ENCODE measurements at regions not wholly inside any gene's neighbourhood (a gene's known extent, or its start where the extent isn't known, plus 50 kb on each side); places are given as distances from the start of the nearest gene placed in this dataset.
"Not testable (repeated sequence)": the region's sequence is repeated elsewhere in the genome, so short reads cannot be mapped to it uniquely, and the experiment has no call there.

DNA sequence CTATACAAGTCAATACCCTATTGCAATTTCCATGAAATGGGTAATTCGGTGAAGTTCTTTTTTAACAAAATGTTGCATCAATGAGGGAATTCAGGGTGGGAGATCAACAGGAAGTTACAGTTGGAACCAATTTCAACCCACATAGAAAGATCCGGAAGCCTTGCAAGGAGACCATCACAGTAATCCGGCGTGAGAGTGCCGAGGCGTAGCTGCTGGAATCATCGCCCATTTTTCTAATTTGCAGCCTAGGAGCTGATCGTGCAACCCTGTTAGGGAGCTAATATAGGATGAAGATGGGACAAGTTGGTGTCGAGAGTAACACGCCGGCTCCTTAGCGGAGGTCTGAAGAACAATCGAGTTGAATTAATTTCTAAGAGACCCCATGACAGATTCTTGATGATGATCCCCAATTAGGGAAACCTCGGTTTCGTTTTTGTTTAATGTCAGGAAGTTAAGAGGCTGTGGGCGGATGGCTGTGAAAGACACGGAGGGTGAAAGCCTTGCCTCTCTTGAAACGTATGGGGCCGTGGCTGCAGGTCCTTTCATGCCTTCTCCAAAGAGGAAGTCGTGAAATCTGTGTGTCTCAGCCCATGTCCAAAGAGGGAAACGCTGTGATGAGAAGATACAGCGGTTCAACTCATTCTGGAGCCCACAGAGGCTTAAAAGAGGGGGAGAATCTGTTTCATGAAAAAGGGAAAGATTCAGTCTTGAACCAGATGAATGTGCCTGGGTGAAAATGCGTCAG, 51.2 kb upstream of the CARD11 start:
- DNase-seq (ENCODE audit: low read depth): no peak

DNA sequence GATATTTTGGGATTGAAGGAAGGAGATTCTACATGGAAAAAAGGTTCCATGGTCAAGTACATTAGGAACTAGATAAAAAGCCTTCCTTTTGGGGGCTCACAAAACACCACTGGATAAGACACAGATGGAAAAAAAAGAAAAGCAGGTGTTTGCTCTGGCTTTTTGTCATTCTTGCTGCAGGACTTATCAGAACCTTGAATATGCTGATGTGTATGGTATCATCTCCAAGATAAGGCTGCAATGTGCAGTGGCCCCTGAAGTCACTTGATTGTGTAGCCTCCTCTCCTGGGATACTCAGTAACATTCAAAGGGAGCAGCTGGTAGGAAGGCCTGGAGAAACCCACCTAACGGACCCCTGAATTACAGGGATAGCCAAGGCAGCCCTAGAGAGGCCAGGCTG, 54.1 kb upstream of the CARD11 start:
- DNase-seq (ENCODE audit: low read depth): no peak

DNA sequence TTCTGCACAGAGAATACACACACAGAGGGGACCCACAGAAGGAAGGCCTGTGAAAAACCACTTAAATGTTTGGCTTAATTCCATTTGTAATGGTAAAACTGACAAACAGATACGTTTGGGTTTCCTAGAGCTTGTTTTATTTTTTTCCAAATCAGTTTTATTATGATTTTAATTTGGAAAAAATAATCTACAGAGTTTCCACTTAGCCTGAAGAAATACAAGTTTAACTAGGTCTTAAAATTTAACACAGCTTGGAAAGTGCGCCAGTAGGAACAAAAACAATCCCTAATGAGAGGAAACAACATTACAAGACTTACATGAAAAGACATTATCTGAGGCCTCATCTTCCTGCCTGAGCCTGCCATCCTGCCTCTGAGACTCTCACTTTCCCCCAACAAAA, 58.5 kb upstream of the CARD11 start:
- no peak for DNase-seq (ENCODE audit: low read depth)

DNA sequence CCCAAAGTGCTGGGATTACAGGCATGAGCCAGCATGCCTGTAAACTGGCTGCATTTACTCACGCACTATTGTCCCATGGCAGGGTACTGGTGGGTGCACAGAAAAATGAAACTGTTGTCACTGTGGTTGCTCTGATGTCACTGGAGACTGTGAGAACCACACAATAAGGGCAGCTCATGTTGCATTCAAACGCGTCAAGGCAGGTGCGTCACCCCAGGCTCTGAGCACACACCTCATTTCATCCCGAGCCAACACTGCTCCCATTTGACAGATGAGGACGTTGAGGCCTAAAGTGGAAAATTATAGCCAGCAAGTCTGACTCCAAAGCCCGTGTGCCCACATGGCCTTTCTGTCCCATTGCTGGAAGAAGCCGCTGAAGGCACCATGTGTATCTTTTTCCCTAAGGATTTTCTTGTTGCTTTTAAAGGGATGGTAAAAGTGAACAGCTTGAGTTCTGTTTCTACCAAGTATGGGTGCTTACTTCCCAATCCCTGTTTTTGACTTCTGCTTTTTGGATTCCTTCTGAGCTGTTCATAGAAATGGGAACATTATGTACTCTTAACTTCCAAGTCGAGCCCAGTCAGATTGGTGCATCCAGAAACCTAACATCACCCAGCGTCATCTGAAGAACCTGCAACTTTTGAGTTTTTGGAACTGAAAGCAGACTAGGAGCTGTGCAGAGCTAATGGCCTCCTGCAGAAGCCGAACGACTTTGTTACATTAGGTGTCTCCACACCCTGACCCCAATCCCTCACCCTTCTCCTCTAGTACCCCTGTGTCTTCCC, 60.1 kb upstream of the CARD11 start:
- DNase-seq (ENCODE audit: low read depth): no peak

DNA sequence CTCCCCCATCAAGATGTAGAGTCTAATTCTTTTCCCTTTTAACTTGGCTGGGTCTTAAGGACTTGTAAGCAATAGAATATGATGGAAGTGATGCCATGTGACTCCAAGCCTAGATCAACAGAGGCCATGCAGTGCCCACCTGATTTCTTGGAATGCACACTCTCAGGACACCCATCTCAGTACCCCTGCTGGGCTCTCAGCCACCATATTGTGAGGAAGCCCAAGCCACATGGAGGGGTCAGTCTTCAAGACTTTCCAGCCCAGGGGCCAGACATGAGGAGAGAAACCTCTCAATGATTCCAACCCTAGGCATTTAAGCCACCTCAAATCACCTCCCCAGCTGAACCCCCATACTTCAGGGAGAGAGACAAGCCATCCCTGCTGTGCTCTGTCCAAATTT, 62.2 kb upstream of the CARD11 start:
- no peak for DNase-seq (ENCODE audit: low read depth)

DNA sequence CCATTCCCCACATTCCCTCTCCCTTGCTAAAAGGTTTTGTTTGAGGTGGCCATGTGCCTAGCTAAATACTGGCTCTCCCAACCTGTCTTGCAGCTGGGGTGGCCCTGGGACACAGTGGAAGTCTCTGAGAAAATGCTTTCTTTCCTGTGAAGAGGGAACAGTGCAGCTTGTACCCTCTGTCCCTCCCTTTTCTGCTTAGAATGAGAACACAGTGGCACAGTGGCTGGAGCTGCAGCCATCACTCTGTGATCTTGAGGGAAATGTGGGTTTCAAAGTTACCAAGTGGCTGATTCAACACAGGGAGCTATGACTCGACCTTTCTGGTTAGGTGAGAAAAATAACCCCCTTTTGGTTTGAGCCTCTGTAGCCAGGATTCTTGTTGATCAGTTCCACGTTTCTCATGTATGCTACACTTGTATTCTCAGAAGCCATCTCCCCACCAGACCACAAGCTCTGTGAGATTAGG, 62.7 kb upstream of the CARD11 start:
- no peak for DNase-seq (ENCODE audit: low read depth)

DNA sequence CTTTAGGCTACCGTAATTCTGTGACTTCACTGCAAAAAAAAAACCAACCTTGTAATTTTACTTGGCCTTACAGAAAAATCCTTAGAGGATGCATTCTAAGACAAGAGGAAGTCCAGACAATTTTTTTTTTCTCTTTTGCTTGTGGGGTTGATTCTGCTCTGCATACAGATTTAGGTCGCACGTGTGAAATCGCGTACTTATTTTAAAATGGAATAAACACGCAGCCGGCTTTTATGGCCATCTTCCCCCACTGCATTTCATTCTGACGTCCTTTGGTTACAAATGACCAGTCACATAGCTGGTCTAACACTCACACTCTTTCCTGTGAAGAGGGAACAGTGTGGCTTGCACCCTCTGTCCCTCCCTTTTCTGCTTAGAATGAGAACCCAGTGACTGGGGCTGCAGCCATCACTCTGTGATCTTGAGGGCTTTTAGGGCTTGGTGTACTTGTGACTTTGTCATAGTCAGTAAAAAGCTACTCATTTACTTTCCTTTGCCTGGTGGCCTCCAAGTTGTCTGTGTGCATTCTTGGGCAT, 63.6 kb upstream of the CARD11 start:
- no peak for DNase-seq (ENCODE audit: low read depth)

DNA sequence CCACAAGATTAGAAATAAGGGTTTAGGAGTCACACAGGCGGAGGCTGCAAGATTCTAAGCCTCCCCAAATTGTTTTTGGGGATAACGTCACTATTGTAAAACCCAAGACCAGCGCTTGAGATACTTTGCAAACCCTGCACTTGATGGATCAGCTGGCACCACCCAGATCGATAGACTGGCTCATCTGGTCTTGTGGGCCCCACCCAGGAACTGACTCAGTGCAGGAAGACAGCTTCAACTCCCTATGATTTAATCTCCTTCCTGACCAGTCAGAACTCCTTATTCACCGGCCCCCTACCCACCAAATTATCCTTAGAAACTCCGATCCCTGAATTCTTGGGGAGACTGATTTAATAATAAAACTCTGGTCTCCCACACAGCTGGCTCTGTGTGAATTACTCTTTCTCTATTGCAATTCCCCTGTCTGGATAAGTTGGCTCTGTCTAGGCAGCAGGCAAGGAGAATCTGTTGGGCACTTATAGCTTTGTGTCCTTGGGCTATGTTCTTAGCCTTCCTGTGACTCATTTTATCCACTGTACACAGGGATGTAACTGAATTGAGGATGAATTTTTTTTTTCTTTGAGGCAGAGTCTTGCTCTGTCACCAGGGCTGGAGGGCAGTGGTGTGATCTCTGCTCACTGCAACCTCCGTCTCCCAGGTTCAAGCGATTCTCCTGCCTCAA, 64.4 kb upstream of the CARD11 start:
- peak; percentile 70 for DNase-seq (ENCODE audit: low read depth)

DNA sequence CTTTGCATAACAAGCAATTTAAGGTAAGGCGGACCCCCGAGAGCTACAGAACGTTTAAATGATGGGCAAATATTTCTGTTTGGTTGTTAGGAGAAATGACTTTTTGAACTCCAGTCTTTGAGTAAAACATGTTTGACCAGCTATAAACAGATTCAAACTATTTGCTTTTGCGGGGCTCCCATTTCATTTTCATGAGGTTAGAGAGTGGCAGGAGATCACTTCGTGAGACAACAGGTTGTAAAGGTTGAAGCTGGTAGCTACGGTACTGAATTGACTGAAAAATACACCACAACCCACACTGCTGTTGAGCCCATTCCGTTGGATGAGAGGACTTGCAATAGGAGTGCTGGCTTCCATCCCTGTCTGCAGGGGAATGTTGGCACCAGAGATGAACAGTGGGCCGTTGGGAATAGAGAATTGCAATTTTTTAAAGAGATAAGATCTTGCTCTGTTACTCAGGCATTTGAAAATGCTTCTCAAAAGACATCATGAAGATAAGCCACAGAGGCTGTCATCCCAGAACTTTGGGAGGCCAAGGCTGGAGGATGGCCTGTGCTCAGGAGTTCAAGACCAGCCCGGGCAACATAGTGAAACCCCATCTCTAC, 65.7 kb upstream of the CARD11 start:
- no peak for DNase-seq (ENCODE audit: low read depth)

DNA sequence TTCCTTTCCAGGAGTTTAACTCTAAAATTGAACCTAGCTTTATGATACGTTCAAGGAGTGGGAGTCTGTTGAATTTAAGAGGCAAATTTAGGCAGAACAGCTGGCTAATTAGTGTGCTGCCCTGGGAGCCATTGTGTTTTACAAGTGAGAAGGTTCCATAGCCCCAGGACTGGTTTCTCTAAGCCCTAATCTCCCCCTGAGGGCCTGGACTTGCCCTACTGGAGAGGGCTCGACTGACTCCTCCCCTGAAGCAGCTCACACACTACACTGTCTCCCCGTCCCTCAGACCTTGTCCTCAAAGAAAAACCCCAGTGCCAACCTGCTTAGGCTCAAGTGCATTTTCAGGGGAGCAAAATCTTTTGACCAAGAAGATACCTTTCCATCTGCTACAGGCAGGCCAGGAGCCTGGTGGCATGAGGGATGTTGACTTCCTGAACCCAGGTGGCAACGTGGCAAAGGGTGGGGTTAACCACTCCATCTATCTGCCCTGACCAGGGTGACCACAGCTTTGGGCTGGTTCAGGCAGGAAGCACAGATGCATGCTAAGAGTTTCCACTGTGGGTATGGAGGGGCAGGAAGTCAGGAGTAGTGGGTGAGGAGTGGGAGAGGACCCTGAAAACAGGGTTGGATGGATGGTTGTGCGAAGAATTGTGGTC, 68.9 kb upstream of the CARD11 start:
- DNase-seq (ENCODE audit: low read depth): no peak

DNA sequence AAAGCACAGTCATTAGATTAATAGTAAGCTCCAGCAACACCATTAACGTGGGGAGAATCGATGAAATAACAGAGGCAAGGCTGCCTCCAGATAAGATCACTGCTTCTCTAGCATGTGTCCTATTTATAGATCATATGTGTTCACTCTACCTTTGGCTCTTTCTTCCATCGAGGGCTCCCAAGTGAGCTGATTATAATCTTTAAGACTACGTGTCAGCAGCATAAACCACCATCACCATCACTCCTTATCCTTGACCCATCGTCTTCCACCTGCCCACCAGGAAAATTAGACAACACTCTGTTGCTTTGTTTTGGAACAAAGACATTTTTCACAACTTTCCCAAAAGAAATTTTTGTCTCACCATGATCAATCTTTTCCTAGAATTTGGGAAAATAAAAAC, 71.2 kb upstream of the CARD11 start:
- DNase-seq (ENCODE audit: low read depth): no peak

DNA sequence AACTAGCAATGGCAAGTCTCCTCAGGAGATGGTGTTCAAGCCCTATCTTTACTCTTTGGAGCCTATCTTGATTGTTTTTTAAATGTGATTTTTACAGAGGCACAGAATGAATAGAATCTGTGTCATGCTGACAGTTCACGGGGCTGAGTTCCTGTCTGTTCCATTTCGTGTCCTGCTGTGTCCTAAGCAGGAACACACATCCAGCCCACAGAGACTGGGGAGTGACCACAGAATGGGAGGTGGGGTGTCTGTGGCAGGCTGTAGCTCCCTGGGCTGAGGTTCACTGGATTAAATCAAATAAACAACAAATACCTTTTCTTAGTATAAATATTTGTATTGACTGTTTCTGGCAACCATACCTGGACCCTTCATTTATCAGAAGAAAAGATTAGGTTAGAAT, 73.4 kb upstream of the CARD11 start:
- DNase-seq (ENCODE audit: low read depth): no peak

DNA sequence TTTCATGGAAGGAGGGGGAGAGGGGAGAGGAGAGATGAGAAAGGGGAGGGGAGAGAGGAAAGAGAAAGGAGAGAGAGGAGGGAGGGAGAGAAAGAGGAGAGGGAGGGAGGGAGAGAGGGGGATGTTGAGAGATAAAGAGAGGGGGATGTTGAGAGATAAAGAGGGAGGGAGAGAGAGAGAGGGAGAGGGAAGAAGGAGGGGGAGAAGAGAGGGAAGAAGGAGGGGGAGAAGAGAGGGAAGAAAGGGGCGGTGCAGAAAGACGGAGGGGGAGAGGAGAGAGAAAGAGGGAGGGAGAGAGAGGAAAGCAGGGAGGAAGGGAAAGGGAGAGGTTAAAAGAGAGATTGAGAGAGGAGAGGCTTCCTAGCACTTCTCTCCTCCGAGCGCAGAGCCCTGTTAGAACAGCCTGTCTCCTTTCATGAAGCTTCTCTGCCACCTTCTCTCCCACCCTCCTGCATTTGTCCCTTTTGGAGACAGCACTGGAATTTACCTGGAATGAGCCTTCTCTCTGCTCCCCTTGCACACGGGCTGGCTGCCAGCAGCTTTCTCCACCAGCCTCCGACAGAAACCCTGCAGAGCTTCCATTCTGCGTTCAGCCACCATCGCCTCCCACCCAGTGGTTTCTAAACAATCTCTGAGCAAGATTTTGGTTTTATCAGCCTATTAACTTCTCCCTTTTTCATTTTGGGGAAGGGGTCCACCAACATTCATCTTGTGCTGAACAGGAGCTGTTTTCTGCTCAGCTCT, 74.0 kb upstream of the CARD11 start:
- DNase-seq (ENCODE audit: low read depth): no peak

DNA sequence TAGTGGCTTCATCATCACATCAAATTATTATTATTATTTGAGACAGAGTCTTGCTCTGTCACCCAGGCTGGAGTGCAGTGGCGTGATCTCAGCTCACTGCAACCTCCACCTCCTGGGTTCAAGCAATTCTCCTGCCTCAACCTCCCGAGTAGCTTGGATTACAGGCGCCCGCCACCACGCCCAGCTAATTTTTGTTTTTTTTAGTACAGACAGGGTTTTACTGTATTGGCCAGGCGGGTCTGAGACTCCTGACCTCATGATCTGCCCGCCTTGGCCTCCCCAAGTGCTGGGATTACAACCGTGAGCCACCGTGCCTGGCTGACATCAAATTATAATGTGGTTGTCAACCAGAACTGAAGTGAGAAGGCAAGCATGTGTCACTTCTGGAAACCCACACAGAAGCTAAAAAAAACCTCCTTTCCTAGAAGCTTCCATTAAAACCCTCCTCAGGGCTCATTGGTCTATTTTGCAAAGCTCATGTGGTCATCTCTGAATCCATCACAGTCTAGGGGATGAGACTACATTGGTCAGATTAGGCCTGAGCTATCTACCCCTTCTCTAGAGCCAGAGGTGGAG, 75.8 kb upstream of the CARD11 start:
- not testable (repeated sequence) for DNase-seq (ENCODE audit: low read depth)

DNA sequence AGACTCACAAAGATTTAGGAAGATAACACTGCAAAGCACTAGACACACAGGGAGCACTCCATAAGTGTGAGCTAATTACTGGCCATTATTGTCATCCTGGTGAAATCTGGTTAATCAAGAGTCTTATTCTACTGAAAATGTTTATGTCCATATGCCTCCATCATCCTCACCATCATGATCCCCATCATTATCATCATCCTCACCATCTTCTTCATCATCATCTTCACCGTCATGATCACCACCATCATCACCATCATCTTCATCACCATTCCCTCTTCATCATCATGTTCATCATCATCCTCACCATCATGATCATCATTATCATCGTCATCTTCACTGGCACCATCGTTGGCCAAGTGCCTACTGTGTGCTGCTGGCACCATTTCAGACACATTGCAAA, 76.3 kb upstream of the CARD11 start:
- DNase-seq (ENCODE audit: low read depth): no peak

DNA sequence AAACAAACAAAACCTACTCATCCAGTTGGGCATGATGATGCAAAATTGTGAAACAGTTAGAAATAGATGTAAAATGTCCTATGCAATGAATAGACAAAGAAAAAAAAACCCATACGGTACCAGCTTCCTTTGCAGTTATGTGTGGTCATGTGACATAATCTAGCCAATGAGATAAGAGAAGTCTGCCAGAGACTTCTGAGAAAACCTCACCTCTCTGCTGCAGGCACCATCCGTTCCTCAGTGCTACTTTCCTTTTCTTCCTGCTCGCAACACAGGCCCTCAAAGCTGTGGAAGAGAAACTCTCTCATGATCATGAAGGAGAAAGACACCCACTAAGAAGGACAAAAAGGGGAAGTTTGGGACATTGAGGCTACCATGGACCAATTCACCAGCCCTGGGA, 76.8 kb upstream of the CARD11 start:
- no peak for DNase-seq (ENCODE audit: low read depth)

DNA sequence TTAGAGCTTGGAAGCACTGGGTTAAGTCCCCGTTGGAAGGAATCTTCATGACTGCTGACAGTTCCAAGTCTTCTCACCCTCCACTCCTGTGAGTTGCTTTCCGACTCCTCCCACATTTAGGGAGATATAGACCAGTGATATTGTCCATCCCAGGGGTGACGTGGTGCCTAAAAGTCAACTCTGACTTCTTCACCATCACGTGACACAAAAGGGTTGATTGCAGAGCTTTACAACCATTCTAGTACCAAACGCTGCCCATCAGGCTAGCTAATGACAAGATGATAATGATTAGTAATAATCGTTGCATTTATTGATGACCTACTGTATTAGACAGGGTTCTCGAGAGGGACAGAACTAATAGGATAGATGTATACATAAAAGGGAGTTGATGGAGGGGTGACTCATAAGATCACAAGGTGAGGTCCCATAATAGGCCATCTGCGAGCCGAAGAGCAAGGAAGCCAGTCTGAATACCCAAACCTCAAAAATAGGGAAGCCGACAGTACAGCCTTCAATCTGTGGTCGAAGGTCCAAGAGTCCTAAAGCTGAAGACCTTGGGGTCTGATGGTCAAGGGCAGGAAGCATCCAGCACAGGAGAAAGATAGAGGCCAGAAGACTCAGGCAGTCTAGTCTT, 85.3 kb upstream of the CARD11 start:
- no peak for DNase-seq (ENCODE audit: low read depth)

DNA sequence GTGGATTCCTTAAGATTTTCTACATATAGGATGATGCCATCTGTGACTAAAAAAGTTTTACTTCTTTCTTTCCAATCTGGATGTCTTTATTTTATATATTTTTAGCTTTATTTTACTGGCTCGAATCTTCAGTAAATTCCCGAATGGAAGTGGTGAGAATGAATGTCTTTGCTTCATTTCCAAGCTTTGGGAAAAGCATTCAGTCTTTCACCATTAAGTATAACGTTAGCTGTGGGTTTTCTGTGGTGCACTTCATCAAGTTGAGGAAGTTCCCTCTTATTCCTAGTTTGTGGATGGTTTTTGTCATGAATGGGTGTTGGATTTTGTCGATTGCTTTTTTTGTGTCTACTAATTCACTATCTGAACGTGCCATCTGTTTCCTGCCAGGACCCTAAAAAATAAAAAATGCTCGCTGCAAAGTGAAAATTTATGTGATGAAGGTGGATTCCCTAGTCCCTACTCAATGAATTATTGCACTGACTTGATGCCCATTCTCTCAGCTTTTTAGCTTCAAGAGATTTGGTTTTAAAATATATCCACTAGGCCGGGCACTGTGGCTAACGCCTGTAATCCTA, 90.2 kb upstream of the CARD11 start:
- no peak for DNase-seq (ENCODE audit: low read depth)

DNA sequence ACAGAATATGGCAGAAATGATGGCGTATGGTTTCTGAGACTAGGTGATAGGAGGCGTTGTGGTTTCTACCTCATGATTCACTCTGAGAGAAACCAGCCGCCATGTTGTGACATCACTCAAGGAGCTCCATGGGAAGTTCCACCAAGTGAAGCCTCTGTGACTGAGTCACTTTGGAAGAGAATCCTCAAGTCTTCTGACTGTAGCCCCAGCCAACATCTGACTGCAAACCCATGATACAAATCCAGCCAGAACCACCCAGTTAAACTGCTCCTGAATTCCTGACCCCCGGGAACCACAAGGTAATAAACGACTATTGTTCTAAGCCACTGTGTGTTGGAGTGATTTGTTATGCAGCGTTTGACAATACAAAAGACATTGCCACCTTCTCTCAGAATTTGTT, 91.1 kb upstream of the CARD11 start:
- peak; percentile 70 for DNase-seq (ENCODE audit: low read depth)

All from HT1080 (cell line).